H9 (cell line): ENCODE measurements at regions not wholly inside any gene's neighbourhood (a gene's known extent, or its start where the extent isn't known, plus 50 kb on each side); places are given as distances from the start of the nearest gene placed in this dataset.

Source experiments
- DNase-seq: peaks from one replicate; pipeline ENCODE4 v3.0.0-alpha.2; 2017
- H2AFZ ChIP-seq: one replicate; pipeline ENCODE4 v1.6.1; 2013; ENCODE audit warnings: mild to moderate bottlenecking, low read length, control low read depth, moderate library complexity
- H2AK5ac ChIP-seq: 2 replicates; pipeline ENCODE4 v1.6.1; 2013; ENCODE audit warnings: low read length, control low read depth, mixed read lengths; ENCODE audit not compliant: insufficient read length
- H2BK120ac ChIP-seq: one replicate; pipeline ENCODE4 v1.6.1; 2013; ENCODE audit warnings: low read depth, mild to moderate bottlenecking, low read length, control low read depth, inconsistent platforms; ENCODE audit not compliant: poor library complexity, severe bottlenecking
- H2BK12ac ChIP-seq: 2 replicates; pipeline ENCODE4 v1.6.1; 2013; ENCODE audit warnings: low read length, control low read depth, mixed read lengths, low read depth; ENCODE audit not compliant: insufficient read length
- H2BK15ac ChIP-seq: 2 replicates; pipeline ENCODE4 v1.6.1; 2013; ENCODE audit warnings: low read depth, low read length, control low read depth
- H2BK20ac ChIP-seq: one replicate; pipeline ENCODE4 v1.6.1; 2013; ENCODE audit warnings: low read depth, mild to moderate bottlenecking, low read length, control low read depth, inconsistent platforms; ENCODE audit not compliant: poor library complexity, severe bottlenecking
- H2BK5ac ChIP-seq: 2 replicates; pipeline ENCODE4 v1.6.1; 2013; ENCODE audit warnings: low read length, control low read depth, mixed read lengths; ENCODE audit not compliant: insufficient read length
- H3K14ac ChIP-seq: 2 replicates; pipeline ENCODE4 v1.6.1; 2013; ENCODE audit warnings: low read length, control low read depth; ENCODE audit not compliant: insufficient read depth
- H3K18ac ChIP-seq: 2 replicates; pipeline ENCODE4 v1.6.1; 2013; ENCODE audit warnings: low read depth, mild to moderate bottlenecking, mixed read lengths, low read length, control low read depth; ENCODE audit not compliant: insufficient read length
- H3K23ac ChIP-seq: 2 replicates; pipeline ENCODE4 v1.6.1; 2013; ENCODE audit warnings: low read length, control low read depth, mixed read lengths, low read depth; ENCODE audit not compliant: insufficient read length
- H3K23me2 ChIP-seq: 2 replicates; pipeline ENCODE4 v1.6.1; 2013; ENCODE audit warnings: low read depth, mild to moderate bottlenecking, mixed read lengths, low read length, control low read depth; ENCODE audit not compliant: insufficient read length, poor library complexity, severe bottlenecking
- H3K27ac ChIP-seq: 2 replicates; pipeline ENCODE4 v1.5.1; 2013; ENCODE audit warnings: low read length, control low read depth, mixed read lengths, low read depth; ENCODE audit not compliant: insufficient read length
- H3K27me3 ChIP-seq: 2 replicates; pipeline ENCODE4 v1.6.1; 2013; ENCODE audit warnings: low read length, control low read depth, inconsistent platforms; ENCODE audit not compliant: insufficient read depth
- H3K4ac ChIP-seq: 2 replicates; pipeline ENCODE4 v1.6.1; 2013; ENCODE audit warnings: low read depth, mild to moderate bottlenecking, control low read depth, inconsistent platforms, low read length, moderate library complexity
- H3K4me1 ChIP-seq: 2 replicates; pipeline ENCODE4 v1.6.1; 2013; ENCODE audit warnings: low read length, control low read depth, inconsistent platforms; ENCODE audit not compliant: insufficient read depth
- H3K4me2 ChIP-seq: 2 replicates; pipeline ENCODE4 v1.6.1; 2013; ENCODE audit warnings: low read length, control low read depth, mixed read lengths; ENCODE audit not compliant: insufficient read length, insufficient read depth
- H3K56ac ChIP-seq: 2 replicates; pipeline ENCODE4 v1.6.1; 2013; ENCODE audit warnings: low read depth, mild to moderate bottlenecking, mixed read lengths, low read length, control low read depth; ENCODE audit not compliant: insufficient read length
- H3K79me1 ChIP-seq: 2 replicates; pipeline ENCODE4 v1.6.1; 2013; ENCODE audit warnings: low read depth, mild to moderate bottlenecking, moderate library complexity, low read length, control low read depth, inconsistent platforms; ENCODE audit not compliant: insufficient read depth, poor library complexity, severe bottlenecking
- H3K79me2 ChIP-seq: 2 replicates; pipeline ENCODE4 v1.6.1; 2013; ENCODE audit warnings: low read length, control low read depth, inconsistent platforms; ENCODE audit not compliant: insufficient read depth
- H3K9ac ChIP-seq: 2 replicates; pipeline ENCODE4 v1.6.1; 2013; ENCODE audit warnings: low read length, control low read depth, mixed read lengths; ENCODE audit not compliant: insufficient read length; ENCODE audit errors: extremely low read depth
- H3K9me3 ChIP-seq: one replicate; pipeline ENCODE4 v1.6.1; 2013; ENCODE audit warnings: low read depth, low read length, inconsistent platforms; ENCODE audit not compliant: control insufficient read depth
- H3T11ph ChIP-seq: one replicate; pipeline ENCODE4 v1.6.1; 2013; ENCODE audit warnings: mild to moderate bottlenecking, low read length, control low read depth, inconsistent platforms
- H4K20me1 ChIP-seq: one replicate; pipeline ENCODE4 v1.6.1; 2013; ENCODE audit not compliant: control insufficient read depth, insufficient read length, insufficient read depth
- H4K5ac ChIP-seq: 2 replicates; pipeline ENCODE4 v1.6.1; 2013; ENCODE audit warnings: low read depth, mild to moderate bottlenecking, mixed read lengths, low read length, control low read depth; ENCODE audit not compliant: insufficient read length
- H4K8ac ChIP-seq: replicated peaks from 2 replicates; pipeline ENCODE4 v1.6.1; 2013; ENCODE audit warnings: low read length, control low read depth, mixed read lengths, low read depth; ENCODE audit not compliant: insufficient read length
- H4K91ac ChIP-seq: 2 replicates; pipeline ENCODE4 v1.6.1; 2013; ENCODE audit warnings: low read depth, mild to moderate bottlenecking, moderate library complexity, mixed read lengths, low read length, control low read depth; ENCODE audit not compliant: insufficient read length
- H3K27ac Mint-ChIP-seq, 3 experiments: 2 replicates in 2 of 3; 3 replicates in 1 of 3; pipeline ENCODE4 v1.8.0; 2020 to 2021; ENCODE audit warnings: mixed read lengths in 3 of 3, mild to moderate bottlenecking in 1 of 3, moderate library complexity in 1 of 3
- H3K27me3 Mint-ChIP-seq: 2 replicates; pipeline ENCODE4 v1.8.0; 2021; ENCODE audit warnings: low read depth, mild to moderate bottlenecking, moderate library complexity, mixed read lengths
- H3K36me3 Mint-ChIP-seq, 3 experiments: 2 replicates in 2 of 3; 3 replicates in 1 of 3; pipeline ENCODE4 v1.8.0; 2020 to 2021; ENCODE audit warnings: low read depth in 3 of 3, mixed read lengths in 3 of 3; ENCODE audit not compliant: insufficient read depth in 1 of 3
- H3K4me1 Mint-ChIP-seq, 2 experiments: 2 replicates each; pipeline ENCODE4 v1.8.0; 2020; ENCODE audit warnings: mixed read lengths in 2 of 2
- H3K4me3 Mint-ChIP-seq, 2 experiments: 2 replicates in 1 of 2; 3 replicates in 1 of 2; pipeline ENCODE4 v1.8.0; 2020 to 2021; ENCODE audit warnings: mild to moderate bottlenecking in 2 of 2, mixed read lengths in 2 of 2, moderate library complexity in 1 of 2
- H3K9me3 Mint-ChIP-seq, 2 experiments: 2 replicates in 1 of 2; 3 replicates in 1 of 2; pipeline ENCODE4 v1.8.0; 2020; ENCODE audit warnings: mild to moderate bottlenecking in 2 of 2, mixed read lengths in 2 of 2, moderate library complexity in 1 of 2
- CTCF ChIP-seq: fragments of 200-600 bp; sonication (generic); conservative IDR thresholded peaks from 3 replicates; pipeline ENCODE4 v1.8.0; 2021; ENCODE audit warnings: antibody characterized with exemption, mild to moderate bottlenecking
- WGBS: extraction: QIAGEN DNeasy Blood & Tissue Kit; methylation state at CpG from one replicate; pipeline ENCODE4 v1.1.7; 2013; ENCODE audit warnings: missing lambda C conversion rate, low lambda C conversion rate, mixed read lengths; ENCODE audit not compliant: insufficient read length; ENCODE audit errors: extremely low coverage; 5-methylcytosine and 5-hydroxymethylcytosine counted together

GRCh38 chr5:161085056-161085455, 233.0 kb upstream of the ATP10B start:
- Histone ChIP-seq H2AK5ac (no peak overlapping the region), H3K27ac (no peak overlapping the region), H4K20me1 (no peaks in the 10 kb centered on the region), H2BK120ac (no peak overlapping the region), H2AFZ (no peak overlapping the region), H3K23ac (no peak overlapping the region), H2BK15ac (no peak overlapping the region), H3K9me3 (no peaks in the 10 kb centered on the region), H3K4me1 (no peaks in the 10 kb centered on the region), H3K79me2 (no peaks in the 10 kb centered on the region), H2BK12ac (no peak overlapping the region), H3K56ac (no peak overlapping the region), H3K14ac (no peak overlapping the region), H2BK20ac (no peak overlapping the region), H3K4ac (no peak overlapping the region), H3K79me1 (no peaks in the 10 kb centered on the region), H2BK5ac (no peak overlapping the region), H3K18ac (no peak overlapping the region), H4K91ac (no peak overlapping the region), H3K27me3 (no peaks in the 10 kb centered on the region), H3K4me2 (no peak overlapping the region), H3K9ac (no peak overlapping the region), H3K23me2 (no peaks in the 10 kb centered on the region), H4K5ac (no peak overlapping the region), H3T11ph (no peak overlapping the region), H4K8ac (no peak overlapping the region)
- Mint-ChIP-seq H3K9me3 (peaks cover 0 to 1% of the 10 kb centered on the region in 2 experiments; a peak in 1 of 5 replicates), H3K27me3 (no peaks in the 10 kb centered on the region), H3K4me1 (no peaks in the 10 kb centered on the region), H3K36me3 (no peaks in the 10 kb centered on the region), H3K27ac (no peak overlapping the region), H3K4me3 (no peak overlapping the region)
- TF ChIP-seq CTCF = no peak
- no CpG with 5 or more reads among the region's 5 CpGs for WGBS
- DNase-seq = no peak
